HUES48 (cell line): ENCODE measurements at regions not wholly inside any gene's neighbourhood (a gene's known extent, or its start where the extent isn't known, plus 50 kb on each side); places are given as distances from the start of the nearest gene placed in this dataset.

Source experiments
- H3K27ac ChIP-seq: one replicate; pipeline ENCODE4 v1.7.0; 2013; ENCODE audit warnings: low read depth, low read length, inconsistent platforms
- H3K27me3 ChIP-seq: 2 replicates; pipeline ENCODE4 v1.6.1; 2013; ENCODE audit warnings: mild to moderate bottlenecking, low read length; ENCODE audit not compliant: control insufficient read depth, insufficient read depth
- H3K36me3 ChIP-seq: 2 replicates; pipeline ENCODE4 v1.6.1; 2013; ENCODE audit warnings: low read length; ENCODE audit not compliant: control insufficient read depth, insufficient read depth
- H3K4me1 ChIP-seq: 2 replicates; pipeline ENCODE4 v1.6.1; 2013; ENCODE audit warnings: mild to moderate bottlenecking, low read length; ENCODE audit not compliant: control insufficient read depth, insufficient read depth
- H3K4me3 ChIP-seq: 2 replicates; pipeline ENCODE4 v1.5.1; 2013; ENCODE audit warnings: mild to moderate bottlenecking, low read depth, low read length
- H3K9ac ChIP-seq: 2 replicates; pipeline ENCODE4 v1.6.1; 2013; ENCODE audit warnings: mild to moderate bottlenecking, low read depth, low read length, moderate library complexity
- H3K9me3 ChIP-seq: 2 replicates; pipeline ENCODE4 v1.6.1; 2013; ENCODE audit warnings: low read length; ENCODE audit not compliant: control insufficient read depth, insufficient read depth

GRCh38 chr3:117243657-117244056 lies 534.1 kb downstream of the TUSC7 start:
- H3K27me3 ChIP-seq: no peaks in the 10 kb centered on the region

GRCh38 chr3:117246771-117247555 lies 537.4 kb downstream of the TUSC7 start:
- Histone ChIP-seq H3K4me3 (no peak overlapping the region), H3K36me3 (no peaks in the 10 kb centered on the region), H3K27me3 (no peaks in the 10 kb centered on the region), H3K27ac (no peak overlapping the region), H3K9ac (no peak overlapping the region), H3K4me1 (no peaks in the 10 kb centered on the region), H3K9me3 (no peaks in the 10 kb centered on the region)

More at GRCh38 chr3:117243657-117244056, 534.1 kb downstream of the TUSC7 start:
- Histone ChIP-seq H3K4me3 (no peak overlapping the region), H3K27ac (no peak overlapping the region), H3K4me1 (no peaks in the 10 kb centered on the region), H3K36me3 (no peaks in the 10 kb centered on the region), H3K9me3 (no peaks in the 10 kb centered on the region), H3K9ac (no peak overlapping the region)

GRCh38 chr3:117248153-117248552 lies 538.6 kb downstream of the TUSC7 start:
- Histone ChIP-seq H3K9ac (no peak overlapping the region), H3K27me3 (no peaks in the 10 kb centered on the region), H3K9me3 (no peaks in the 10 kb centered on the region), H3K36me3 (no peaks in the 10 kb centered on the region), H3K4me3 (no peak overlapping the region), H3K27ac (no peak overlapping the region), H3K4me1 (no peaks in the 10 kb centered on the region)

- Histone ChIP-seq H3K9me3 (no peaks in the 10 kb centered on the region), H3K27me3 (no peaks in the 10 kb centered on the region), H3K4me1 (no peaks in the 10 kb centered on the region), H3K9ac (no peak overlapping the region), H3K27ac (no peak overlapping the region), H3K4me3 (no peak overlapping the region), H3K36me3 (no peaks in the 10 kb centered on the region)
Measured at GRCh38 chr3:117252208-117252607, 542.6 kb downstream of the TUSC7 start.

- no peaks in the 10 kb centered on the region for H3K4me1 ChIP-seq
Measured at GRCh38 chr3:117252651-117253050, 543.1 kb downstream of the TUSC7 start.

GRCh38 chr3:117253636-117254035 lies 544.1 kb downstream of the TUSC7 start:
- Histone ChIP-seq H3K27me3 (no peaks in the 10 kb centered on the region), H3K9ac (no peak overlapping the region), H3K9me3 (no peaks in the 10 kb centered on the region), H3K36me3 (no peaks in the 10 kb centered on the region), H3K4me1 (no peaks in the 10 kb centered on the region), H3K4me3 (no peak overlapping the region), H3K27ac (no peak overlapping the region)

More at GRCh38 chr3:117252651-117253050, 543.1 kb downstream of the TUSC7 start:
- Histone ChIP-seq H3K9me3 (no peaks in the 10 kb centered on the region), H3K9ac (no peak overlapping the region), H3K4me3 (no peak overlapping the region), H3K36me3 (no peaks in the 10 kb centered on the region), H3K27ac (no peak overlapping the region), H3K27me3 (no peaks in the 10 kb centered on the region)

GRCh38 chr3:117254985-117255384 lies 545.4 kb downstream of the TUSC7 start:
- no peaks in the 10 kb centered on the region for H3K9me3 ChIP-seq
- no peak overlapping the region for H3K9ac ChIP-seq
- no peak overlapping the region for H3K4me3 ChIP-seq
- no peaks in the 10 kb centered on the region for H3K4me1 ChIP-seq
- no peak overlapping the region for H3K27ac ChIP-seq
- no peaks in the 10 kb centered on the region for H3K36me3 ChIP-seq
- no peaks in the 10 kb centered on the region for H3K27me3 ChIP-seq

- H3K27ac ChIP-seq: no peak overlapping the region
- H3K36me3 ChIP-seq: no peaks in the 10 kb centered on the region
- no peaks in the 10 kb centered on the region for H3K4me1 ChIP-seq
- H3K27me3 ChIP-seq: no peaks in the 10 kb centered on the region
- H3K9me3 ChIP-seq: no peaks in the 10 kb centered on the region
- no peak overlapping the region for H3K9ac ChIP-seq
- H3K4me3 ChIP-seq: no peak overlapping the region
Measured at GRCh38 chr3:117255736-117256135, 546.2 kb downstream of the TUSC7 start.

- H3K9me3 ChIP-seq: no peaks in the 10 kb centered on the region
- H3K4me3 ChIP-seq: no peak overlapping the region
- H3K4me1 ChIP-seq: no peaks in the 10 kb centered on the region
- H3K36me3 ChIP-seq: no peaks in the 10 kb centered on the region
- no peaks in the 10 kb centered on the region for H3K27me3 ChIP-seq
- H3K9ac ChIP-seq: no peak overlapping the region
- no peak overlapping the region for H3K27ac ChIP-seq
Measured at GRCh38 chr3:117261983-117262421, 552.4 kb downstream of the TUSC7 start.

GRCh38 chr3:117263270-117263669 lies 553.7 kb downstream of the TUSC7 start:
- Histone ChIP-seq H3K27ac (no peak overlapping the region), H3K27me3 (no peaks in the 10 kb centered on the region), H3K36me3 (no peaks in the 10 kb centered on the region), H3K4me3 (no peak overlapping the region), H3K4me1 (no peaks in the 10 kb centered on the region), H3K9ac (no peak overlapping the region), H3K9me3 (no peaks in the 10 kb centered on the region)

GRCh38 chr3:117263745-117264144 lies 554.2 kb downstream of the TUSC7 start:
- Histone ChIP-seq H3K4me1 (no peaks in the 10 kb centered on the region), H3K9ac (no peak overlapping the region), H3K36me3 (no peaks in the 10 kb centered on the region), H3K27ac (no peak overlapping the region), H3K9me3 (no peaks in the 10 kb centered on the region), H3K27me3 (no peaks in the 10 kb centered on the region), H3K4me3 (no peak overlapping the region)
